ENCODE measurements at regions not wholly inside any gene's neighbourhood (a gene's known extent, or its start where the extent isn't known, plus 50 kb on each side); places are given as distances from the start of the nearest gene placed in this dataset.
"Not testable (repeated sequence)": the region's sequence is repeated elsewhere in the genome, so short reads cannot be mapped to it uniquely, and the experiment has no call there.

- Histone ChIP-seq H3K4me1 (ENCODE audit: insufficient read depth) (no peaks in the 10 kb centered on the region), H3K27ac (ENCODE audit: low read depth) (no peak overlapping the region)
- WGBS: 86% methylated on average over 1 of the region's 1 CpG
Measured at GRCh38 chr14:86333493-86333892, 803.5 kb downstream of the FLRT2 start.

GRCh38 chr14:86331341-86331740 lies 801.4 kb downstream of the FLRT2 start:
- 78% methylated on average over 3 of the region's 3 CpGs for WGBS
- no peak for DNase-seq (ENCODE audit: extremely low spot score)
- H3K4me1 ChIP-seq (ENCODE audit: insufficient read depth): no peaks in the 10 kb centered on the region
- no peak overlapping the region for H3K4me3 ChIP-seq (ENCODE audit: low read depth, low read length)
- no peaks in the 10 kb centered on the region for H3K36me3 ChIP-seq (ENCODE audit: insufficient read depth)
- H3K27ac ChIP-seq (ENCODE audit: low read depth): no peak overlapping the region

More at GRCh38 chr14:86333493-86333892, 803.5 kb downstream of the FLRT2 start:
- Histone ChIP-seq H3K36me3 (ENCODE audit: insufficient read depth) (no peaks in the 10 kb centered on the region), H3K4me3 (ENCODE audit: low read depth, low read length) (no peak overlapping the region)
- DNase-seq (ENCODE audit: extremely low spot score): no peak

- WGBS: 48% methylated on average over 3 of the region's 3 CpGs
- Histone ChIP-seq H3K4me1 (ENCODE audit: insufficient read depth) (no peaks in the 10 kb centered on the region), H3K36me3 (ENCODE audit: insufficient read depth) (no peaks in the 10 kb centered on the region), H3K27ac (ENCODE audit: low read depth) (no peak overlapping the region), H3K4me3 (ENCODE audit: low read depth, low read length) (no peak overlapping the region)
- DNase-seq (ENCODE audit: extremely low spot score): no peak
Measured at GRCh38 chr14:86321151-86321550, 791.2 kb downstream of the FLRT2 start.

GRCh38 chr14:86312154-86312665 lies 782.3 kb downstream of the FLRT2 start:
- H3K36me3 ChIP-seq (ENCODE audit: insufficient read depth); DNase-seq (ENCODE audit: extremely low spot score); H3K27ac ChIP-seq (ENCODE audit: low read depth); H3K4me3 ChIP-seq (ENCODE audit: low read depth, low read length); H3K4me1 ChIP-seq (ENCODE audit: insufficient read depth): not testable (repeated sequence)
- 95% methylated on average over 19 of the region's 19 CpGs for WGBS

- DNase-seq (ENCODE audit: extremely low spot score): no peak
- 48% methylated on average over 3 of the region's 3 CpGs for WGBS
- H3K27ac ChIP-seq (ENCODE audit: low read depth): no peak overlapping the region
- H3K4me1 ChIP-seq (ENCODE audit: insufficient read depth): no peaks in the 10 kb centered on the region
- H3K4me3 ChIP-seq (ENCODE audit: low read depth, low read length): no peak overlapping the region
- H3K36me3 ChIP-seq (ENCODE audit: insufficient read depth): no peaks in the 10 kb centered on the region
Measured at GRCh38 chr14:86311151-86311550, 781.2 kb downstream of the FLRT2 start.

GRCh38 chr14:86310611-86311010 lies 780.7 kb downstream of the FLRT2 start:
- DNase-seq (ENCODE audit: extremely low spot score): no peak
- Histone ChIP-seq H3K36me3 (ENCODE audit: insufficient read depth) (no peaks in the 10 kb centered on the region), H3K4me3 (ENCODE audit: low read depth, low read length) (no peak overlapping the region), H3K4me1 (ENCODE audit: insufficient read depth) (no peaks in the 10 kb centered on the region), H3K27ac (ENCODE audit: low read depth) (no peak overlapping the region)

GRCh38 chr14:86310148-86310547 lies 780.2 kb downstream of the FLRT2 start:
- 85% methylated on average over 6 of the region's 6 CpGs for WGBS

GRCh38 chr14:86305058-86305457 lies 775.1 kb downstream of the FLRT2 start:
- no peak overlapping the region for H3K27ac ChIP-seq (ENCODE audit: low read depth)
- H3K36me3 ChIP-seq (ENCODE audit: insufficient read depth): no peaks in the 10 kb centered on the region
- no peaks in the 10 kb centered on the region for H3K4me1 ChIP-seq (ENCODE audit: insufficient read depth)
- WGBS: 75% methylated on average over 2 of the region's 2 CpGs
- no peak for DNase-seq (ENCODE audit: extremely low spot score)
- H3K4me3 ChIP-seq (ENCODE audit: low read depth, low read length): no peak overlapping the region

More at GRCh38 chr14:86310148-86310547, 780.2 kb downstream of the FLRT2 start:
- Histone ChIP-seq H3K36me3 (ENCODE audit: insufficient read depth) (no peaks in the 10 kb centered on the region), H3K4me1 (ENCODE audit: insufficient read depth) (no peaks in the 10 kb centered on the region), H3K27ac (ENCODE audit: low read depth) (no peak overlapping the region), H3K4me3 (ENCODE audit: low read depth, low read length) (no peak overlapping the region)
- no peak for DNase-seq (ENCODE audit: extremely low spot score)

GRCh38 chr14:86299994-86300393 lies 770.0 kb downstream of the FLRT2 start:
- Histone ChIP-seq H3K36me3 (ENCODE audit: insufficient read depth) (no peaks in the 10 kb centered on the region), H3K4me1 (ENCODE audit: insufficient read depth) (no peaks in the 10 kb centered on the region), H3K27ac (ENCODE audit: low read depth) (no peak overlapping the region), H3K4me3 (ENCODE audit: low read depth, low read length) (no peak overlapping the region)
- DNase-seq (ENCODE audit: extremely low spot score): no peak
- WGBS: 77% methylated on average over 3 of the region's 3 CpGs

GRCh38 chr14:86296173-86296572 lies 766.2 kb downstream of the FLRT2 start:
- Histone ChIP-seq H3K27ac (ENCODE audit: low read depth) (no peak overlapping the region), H3K4me3 (ENCODE audit: low read depth, low read length) (no peak overlapping the region), H3K36me3 (ENCODE audit: insufficient read depth) (no peaks in the 10 kb centered on the region), H3K4me1 (ENCODE audit: insufficient read depth) (no peaks in the 10 kb centered on the region)
- DNase-seq (ENCODE audit: extremely low spot score): no peak
- 97% methylated on average over 1 of the region's 1 CpG for WGBS

- DNase-seq (ENCODE audit: extremely low spot score): no peak
- Histone ChIP-seq H3K36me3 (ENCODE audit: insufficient read depth) (no peaks in the 10 kb centered on the region), H3K27ac (ENCODE audit: low read depth) (no peak overlapping the region), H3K4me1 (ENCODE audit: insufficient read depth) (no peaks in the 10 kb centered on the region), H3K4me3 (ENCODE audit: low read depth, low read length) (no peak overlapping the region)
- WGBS: 93% methylated on average over 2 of the region's 2 CpGs
Measured at GRCh38 chr14:86288336-86288735, 758.4 kb downstream of the FLRT2 start.

- no peak overlapping the region for H3K27ac ChIP-seq (ENCODE audit: low read depth)
- DNase-seq (ENCODE audit: extremely low spot score): no peak
- no peaks in the 10 kb centered on the region for H3K36me3 ChIP-seq (ENCODE audit: insufficient read depth)
- no peaks in the 10 kb centered on the region for H3K4me1 ChIP-seq (ENCODE audit: insufficient read depth)
- 73% methylated on average over 3 of the region's 3 CpGs for WGBS
- H3K4me3 ChIP-seq (ENCODE audit: low read depth, low read length): no peak overlapping the region
Measured at GRCh38 chr14:86279405-86279804, 749.5 kb downstream of the FLRT2 start.

- 73% methylated on average over 2 of the region's 2 CpGs for WGBS
- H3K4me1 ChIP-seq (ENCODE audit: insufficient read depth): no peaks in the 10 kb centered on the region
- no peak overlapping the region for H3K27ac ChIP-seq (ENCODE audit: low read depth)
- no peaks in the 10 kb centered on the region for H3K36me3 ChIP-seq (ENCODE audit: insufficient read depth)
- no peak overlapping the region for H3K4me3 ChIP-seq (ENCODE audit: low read depth, low read length)
- DNase-seq (ENCODE audit: extremely low spot score): no peak
Measured at GRCh38 chr14:86257973-86258372, 728.0 kb downstream of the FLRT2 start.

GRCh38 chr14:86243158-86243557 lies 713.2 kb downstream of the FLRT2 start:
- Histone ChIP-seq H3K4me1 (ENCODE audit: insufficient read depth) (no peaks in the 10 kb centered on the region), H3K4me3 (ENCODE audit: low read depth, low read length) (no peak overlapping the region), H3K27ac (ENCODE audit: low read depth) (no peak overlapping the region), H3K36me3 (ENCODE audit: insufficient read depth) (no peaks in the 10 kb centered on the region)
- no peak for DNase-seq (ENCODE audit: extremely low spot score)

GRCh38 chr14:86237733-86238132 lies 707.8 kb downstream of the FLRT2 start:
- Histone ChIP-seq H3K36me3 (ENCODE audit: insufficient read depth) (no peaks in the 10 kb centered on the region), H3K4me1 (ENCODE audit: insufficient read depth) (no peaks in the 10 kb centered on the region), H3K27ac (ENCODE audit: low read depth) (no peak overlapping the region), H3K4me3 (ENCODE audit: low read depth, low read length) (no peak overlapping the region)
- WGBS: 70% methylated on average over 4 of the region's 4 CpGs
- no peak for DNase-seq (ENCODE audit: extremely low spot score)

Data from urinary bladder (tissue), 3 donors.